Activated CD4-positive, alpha-beta T cell treated with anti-CD3 and anti-CD28 coated beads, Interleukin-2, Interleukin-4, amounts not matched to agents 100 ng/mL and 50 ng/mL, durations not matched to agents 16 hours and 8 hours (primary cell): ENCODE measurements at regions not wholly inside any gene's neighbourhood (a gene's known extent, or its start where the extent isn't known, plus 50 kb on each side); places are given as distances from the start of the nearest gene placed in this dataset.
"Not testable (repeated sequence)": the region's sequence is repeated elsewhere in the genome, so short reads cannot be mapped to it uniquely, and the experiment has no call there.

Source experiments
- DNase-seq: peaks from one replicate; pipeline ENCODE4 v3.0.0-alpha.2; 2020; ENCODE audit warnings: low spot score

GRCh38 chr16:52386694-52387093, 160.2 kb downstream of the TOX3 start:
- no peak for DNase-seq

- DNase-seq = no peak
Observed at GRCh38 chr16:52384378-52384777, 162.6 kb downstream of the TOX3 start.

- DNase-seq = no peak
Observed at GRCh38 chr16:52383640-52384292, 163.2 kb downstream of the TOX3 start.

DNA sequence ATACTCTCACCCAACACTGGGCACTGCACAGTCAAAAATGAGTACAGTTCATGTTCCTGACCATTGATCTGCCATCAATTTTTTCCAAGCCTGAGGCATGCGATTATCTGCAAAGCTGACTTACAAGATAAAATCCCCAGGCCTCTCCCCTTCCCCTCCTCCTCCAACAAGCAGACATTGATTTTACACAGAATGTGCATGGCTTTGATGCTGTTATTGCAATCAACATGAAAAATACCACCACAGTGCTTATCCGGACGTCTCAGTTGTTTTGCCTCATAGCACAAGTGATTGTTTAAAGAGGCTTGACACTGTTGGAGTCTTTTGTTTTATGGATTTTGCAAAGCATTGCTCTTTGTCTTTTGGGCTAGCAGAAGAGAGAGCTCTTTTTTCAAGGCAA, 163.8 kb downstream of the TOX3 start:
- DNase-seq = no peak

- no peak for DNase-seq
Observed at GRCh38 chr16:52379551-52379950, 167.4 kb downstream of the TOX3 start.

DNA sequence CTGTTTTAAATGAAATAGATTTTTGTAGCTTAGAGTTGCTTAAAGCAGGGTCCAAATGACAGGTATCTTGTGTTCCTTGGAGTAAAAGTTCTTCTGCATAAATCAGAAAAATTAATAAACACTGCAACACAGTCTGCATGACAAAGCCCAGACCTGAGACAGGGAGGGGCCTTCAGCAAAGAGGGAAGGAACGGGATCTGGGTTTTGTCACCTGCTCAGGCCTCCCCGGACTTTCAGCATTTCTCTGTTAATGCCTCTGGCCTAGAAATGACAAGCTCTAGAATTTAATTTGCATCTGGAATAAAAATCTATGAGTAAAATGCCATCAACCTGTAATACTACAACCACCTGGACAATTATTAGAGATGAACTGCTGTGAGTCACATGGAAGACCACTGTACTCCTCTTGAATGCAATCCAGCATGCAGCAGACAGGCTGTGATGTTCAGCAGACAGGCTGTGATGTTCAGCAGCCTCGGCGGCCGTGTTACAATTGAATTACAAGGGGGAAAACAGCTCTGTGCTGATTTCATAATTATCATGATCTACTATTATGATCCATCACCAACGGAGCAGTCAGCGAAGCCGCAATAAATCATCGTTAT, 170.2 kb downstream of the TOX3 start:
- DNase-seq = no peak

- DNase-seq = no peak
Observed at GRCh38 chr16:52372313-52372712, 174.6 kb downstream of the TOX3 start.

DNA sequence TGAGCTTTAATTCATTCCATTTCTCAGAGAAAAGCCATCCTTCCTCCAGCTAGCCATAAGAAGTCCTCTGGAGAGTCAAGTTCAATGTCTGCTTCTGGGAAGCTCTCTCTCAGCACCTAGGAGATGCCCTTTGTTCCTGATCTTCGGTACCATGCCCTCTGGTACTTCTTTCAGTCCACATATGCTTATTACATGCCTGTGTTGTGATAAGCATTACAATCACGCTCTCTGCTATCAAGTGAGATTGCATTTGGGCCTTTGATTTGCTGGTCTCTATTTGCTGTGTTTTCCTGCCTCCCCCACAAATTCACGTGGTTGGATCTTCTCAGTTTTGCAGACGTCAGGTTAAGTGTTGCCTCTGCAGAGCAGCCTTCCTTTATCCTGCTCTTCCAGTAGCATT, 178.1 kb downstream of the TOX3 start:
- no peak for DNase-seq

- DNase-seq = no peak
Observed at GRCh38 chr16:52367821-52368220, 179.1 kb downstream of the TOX3 start.

- no peak for DNase-seq
Observed at GRCh38 chr16:52366983-52367382, 180.0 kb downstream of the TOX3 start.

DNA sequence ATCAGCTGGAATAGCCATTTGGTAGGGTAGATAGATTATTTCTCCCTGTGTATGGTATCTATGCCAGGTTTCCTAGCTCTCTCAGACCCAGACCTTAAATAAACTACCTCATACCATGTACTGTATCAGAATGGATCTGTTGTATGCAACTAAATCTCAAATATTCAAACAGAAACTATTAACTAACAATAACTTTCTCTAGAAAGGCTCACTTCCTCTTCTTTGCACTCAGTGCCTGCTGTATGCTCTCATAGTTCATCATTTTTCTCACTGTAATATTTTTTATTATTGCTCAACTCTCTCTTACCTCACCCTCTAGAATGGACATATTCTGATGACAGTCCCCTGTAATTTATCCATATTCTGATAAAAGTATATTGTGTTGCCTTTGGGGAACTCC, 182.4 kb downstream of the TOX3 start:
- no peak for DNase-seq

- DNase-seq = no peak
Observed at GRCh38 chr16:52363082-52363481, 183.9 kb downstream of the TOX3 start.

DNA sequence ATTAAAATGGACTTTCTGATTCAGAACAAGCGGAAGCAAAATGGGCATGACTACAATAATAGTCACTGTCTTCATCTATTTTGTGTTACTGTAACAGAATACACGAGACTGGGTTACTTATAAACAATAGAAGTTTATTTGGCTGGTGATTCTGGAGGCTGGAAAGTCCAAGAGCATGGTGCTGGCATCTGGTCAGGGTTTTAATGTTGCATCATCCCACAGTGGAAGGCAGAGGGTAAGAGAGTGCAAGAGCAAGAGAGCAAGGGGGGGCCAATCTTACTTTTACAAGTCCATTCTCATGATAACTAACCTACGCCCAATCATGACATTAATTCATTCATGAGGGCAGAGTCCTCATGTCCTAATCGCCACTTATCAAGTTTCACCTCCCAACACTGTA, 189.2 kb downstream of the TOX3 start:
- no peak for DNase-seq

- no peak for DNase-seq
Observed at GRCh38 chr16:52353249-52353648, 193.7 kb downstream of the TOX3 start.

GRCh38 chr16:52351451-52351850, 195.5 kb downstream of the TOX3 start:
- no peak for DNase-seq

DNA sequence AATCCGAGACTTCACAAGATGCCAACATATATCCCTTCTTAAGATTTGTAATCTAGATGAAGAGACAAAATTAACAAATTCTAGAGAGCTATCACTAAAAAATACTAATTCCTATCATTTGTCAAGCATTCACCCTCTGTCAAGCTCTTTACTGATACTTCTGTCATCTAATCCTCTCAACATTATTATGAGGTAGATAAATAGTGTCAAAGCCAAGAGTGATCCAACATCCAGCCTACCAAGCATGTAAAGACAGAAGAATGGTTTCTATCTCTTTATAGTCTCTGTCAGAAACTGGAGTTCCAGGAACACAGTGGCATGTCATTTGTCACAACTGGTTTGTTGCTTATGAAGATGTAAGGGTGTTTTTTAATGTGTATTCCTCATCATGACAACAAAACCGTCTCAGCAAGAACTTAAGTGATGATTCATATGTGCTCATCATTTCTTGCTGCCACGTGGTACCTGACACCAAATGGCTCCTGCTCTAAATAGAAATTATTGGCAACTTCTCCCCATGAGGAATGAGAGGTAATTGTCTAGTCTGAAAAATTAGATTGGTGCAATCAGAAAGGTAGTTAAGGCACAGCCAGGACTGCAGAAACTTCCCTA, 196.8 kb downstream of the TOX3 start:
- no peak for DNase-seq

DNA sequence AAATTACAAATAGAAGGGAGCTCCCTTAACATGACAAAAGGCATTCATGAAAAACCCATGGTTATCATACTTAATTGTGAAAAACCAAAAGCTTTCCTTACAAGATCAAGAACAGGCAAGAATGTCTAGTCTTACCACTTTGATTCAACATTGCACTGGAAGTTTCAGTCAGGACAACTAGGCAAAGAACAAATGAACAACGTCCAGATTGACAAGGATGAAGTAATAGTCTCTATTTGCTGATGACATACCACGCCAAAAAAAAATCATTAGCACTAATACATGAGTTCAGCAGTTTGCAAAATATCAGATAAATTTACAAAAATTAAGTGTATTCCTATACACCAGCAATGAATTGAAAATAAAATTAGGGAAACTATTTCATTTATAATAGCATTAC, 200.2 kb downstream of the TOX3 start:
- no peak for DNase-seq

DNA sequence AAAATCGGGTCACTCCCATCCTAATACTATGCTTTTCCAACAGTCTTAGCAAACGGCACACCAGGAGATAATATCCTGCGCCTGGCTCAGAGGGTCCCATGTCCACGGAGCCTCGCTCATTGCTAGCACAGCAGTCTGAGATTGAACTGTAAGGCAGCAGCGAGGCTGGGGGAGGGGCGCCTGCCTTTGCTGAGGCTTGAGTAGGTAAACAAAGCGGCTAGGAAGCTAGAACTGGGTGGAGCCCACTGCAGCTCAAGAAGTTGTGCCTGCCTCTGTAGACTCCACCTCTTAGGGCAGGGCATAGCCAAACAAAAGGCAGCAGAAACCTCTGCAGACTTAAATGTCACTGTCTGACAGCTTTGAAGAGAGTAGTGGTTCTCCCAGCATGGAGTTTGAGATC, 213.3 kb downstream of the TOX3 start:
- DNase-seq = not testable (repeated sequence)

- DNase-seq = no peak
Observed at GRCh38 chr16:52320930-52321439, 226.0 kb downstream of the TOX3 start.

DNA sequence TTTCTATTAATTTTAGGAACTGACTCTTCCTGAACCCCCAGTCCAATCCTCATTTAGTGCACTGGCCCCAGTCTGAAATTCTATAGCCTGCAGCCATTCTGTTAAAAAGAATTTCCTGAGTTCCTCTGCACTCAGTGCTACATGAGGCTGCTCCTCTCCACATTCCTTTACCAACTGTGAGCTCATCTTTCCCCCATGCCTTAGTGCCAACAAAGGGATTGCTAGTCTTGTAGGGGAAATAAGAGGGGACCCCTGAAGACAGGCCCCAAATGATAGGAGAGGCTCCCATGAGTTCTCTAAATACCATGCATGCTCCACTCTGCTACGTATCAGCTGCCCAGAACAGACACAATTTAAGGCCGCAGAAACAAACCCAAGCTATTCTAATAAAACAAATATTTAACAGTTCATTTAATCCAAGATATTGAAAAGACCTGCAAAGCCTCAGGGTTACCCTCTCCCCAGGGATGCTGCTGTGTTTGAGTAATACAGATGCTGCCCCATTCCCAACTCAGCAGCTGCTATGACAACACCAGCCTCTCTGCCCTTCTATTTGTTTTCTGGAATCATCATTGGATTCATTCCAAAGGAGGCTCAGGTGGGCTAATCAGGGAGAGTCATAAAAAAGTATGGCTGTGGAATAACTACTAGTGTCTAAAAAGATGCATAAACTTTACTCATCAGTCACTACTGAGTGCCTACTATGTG, 228.5 kb downstream of the TOX3 start:
- DNase-seq = no peak

GRCh38 chr16:52316241-52316640, 230.7 kb downstream of the TOX3 start:
- DNase-seq = no peak

DNA sequence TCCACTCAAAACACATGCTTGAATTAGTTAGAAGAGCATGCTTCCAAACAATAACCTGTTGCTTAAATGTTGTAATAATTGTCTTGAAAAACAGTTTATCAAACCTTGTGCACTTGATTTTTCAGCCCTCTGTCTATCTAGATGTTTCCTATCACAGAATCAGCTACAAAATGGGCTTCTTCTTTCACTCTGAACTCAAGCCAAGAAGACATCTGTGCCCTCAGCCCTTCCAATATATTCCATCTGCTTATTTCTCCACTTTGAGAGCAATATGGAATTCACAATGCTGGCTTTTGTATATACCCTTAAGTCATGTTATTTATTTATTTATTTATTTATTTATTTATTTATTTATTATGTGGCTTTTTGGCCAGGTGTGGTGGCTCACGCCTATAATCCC, 234.2 kb downstream of the TOX3 start:
- DNase-seq = no peak
